Kidney (tissue), 13 donors: ENCODE measurements at regions not wholly inside any gene's neighbourhood (a gene's known extent, or its start where the extent isn't known, plus 50 kb on each side); places are given as distances from the start of the nearest gene placed in this dataset.

Experiments
- DNase-seq, 5 donors: peaks; one replicate each; pipeline ENCODE4 v3.0.0-alpha.2; 2013 to 2020
- FAIRE-seq: peaks from 2 replicates; lab custom pipeline; 2012; peaks lifted over from hg19 to GRCh38; lab: Jason Lieb, UNC
- H3K27ac ChIP-seq, 2 donors: one replicate each; pipeline ENCODE4 v1.7.0; 2013; ENCODE audit warnings: low read depth in 2 of 2, low read length in 2 of 2, inconsistent platforms in 1 of 2
- H3K27me3 ChIP-seq: one replicate; pipeline ENCODE4 v1.7.1; 2013; ENCODE audit warnings: low read length, inconsistent platforms; ENCODE audit not compliant: control insufficient read depth, insufficient read depth
- H3K36me3 ChIP-seq, 3 donors: one replicate each; pipeline versions ENCODE4 v1.7.0 to v1.7.1; 2013; ENCODE audit warnings: low read length in 3 of 3, control low read depth in 1 of 3, inconsistent platforms in 1 of 3; ENCODE audit not compliant: insufficient read depth in 3 of 3, control insufficient read depth in 2 of 3
- H3K4me1 ChIP-seq, 3 donors: one replicate each; pipeline versions ENCODE4 v1.7.0 to v1.7.1; 2013; ENCODE audit warnings: low read length in 3 of 3, inconsistent platforms in 1 of 3, low read depth in 1 of 3; ENCODE audit not compliant: control insufficient read depth in 2 of 3, insufficient read depth in 2 of 3
- H3K4me3 ChIP-seq, 3 donors: one replicate each; pipeline versions ENCODE4 v1.7.0 to v1.8.1; 2013; ENCODE audit warnings: low read length in 3 of 3, control low read depth in 1 of 3, inconsistent platforms in 1 of 3
- H3K9ac ChIP-seq, 3 donors: one replicate each; pipeline versions ENCODE4 v1.7.0 to v1.7.1; 2013; ENCODE audit warnings: low read length in 3 of 3, control low read depth in 1 of 3, inconsistent platforms in 1 of 3
- H3K9me3 ChIP-seq, 3 donors: one replicate each; pipeline versions ENCODE4 v1.7.0 to v1.7.1; 2013; ENCODE audit warnings: low read length in 3 of 3, control low read depth in 1 of 3, inconsistent platforms in 1 of 3; ENCODE audit not compliant: control insufficient read depth in 2 of 3, insufficient read depth in 1 of 3
- CTCF ChIP-seq: IDR thresholded peaks from 3 replicates; pipeline ENCODE4 v1.5.1; 2012; ENCODE audit warnings: mild to moderate bottlenecking, moderate library complexity, borderline replicate concordance; ENCODE audit not compliant: insufficient read depth; ENCODE audit errors: extremely low read depth
- intact Hi-C: fragments of 100-400 bp; cut with DNase I; formaldehyde crosslinking; loops from one replicate; pipeline ENCODE4 v1.11.1; 2022
- donor health status: control.
- donor health status: control.
- donor health status: control.
- donor health status: control.
- donor health status: control.
- donor health status: DM: yes; HTN: yes; CAD: no.
- donor health status: Normal renal cell carcinoma (clear cell type).

- DNase-seq (no peak), FAIRE-seq (no peak)
- Histone ChIP-seq H3K9me3 (no peaks in the 10 kb centered on the region), H3K27me3 (no peaks in the 10 kb centered on the region), H3K36me3 (no peaks in the 10 kb centered on the region), H3K9ac (no peak overlapping the region), H3K4me3 (no peak overlapping the region), H3K27ac (no peak overlapping the region), H3K4me1 (no peaks in the 10 kb centered on the region)
- intact Hi-C loops: no loop called here
- TF ChIP-seq CTCF: no peak
Measured at GRCh38 chr1:112335351-112335750, 60.7 kb upstream of the CTTNBP2NL start.

DNA sequence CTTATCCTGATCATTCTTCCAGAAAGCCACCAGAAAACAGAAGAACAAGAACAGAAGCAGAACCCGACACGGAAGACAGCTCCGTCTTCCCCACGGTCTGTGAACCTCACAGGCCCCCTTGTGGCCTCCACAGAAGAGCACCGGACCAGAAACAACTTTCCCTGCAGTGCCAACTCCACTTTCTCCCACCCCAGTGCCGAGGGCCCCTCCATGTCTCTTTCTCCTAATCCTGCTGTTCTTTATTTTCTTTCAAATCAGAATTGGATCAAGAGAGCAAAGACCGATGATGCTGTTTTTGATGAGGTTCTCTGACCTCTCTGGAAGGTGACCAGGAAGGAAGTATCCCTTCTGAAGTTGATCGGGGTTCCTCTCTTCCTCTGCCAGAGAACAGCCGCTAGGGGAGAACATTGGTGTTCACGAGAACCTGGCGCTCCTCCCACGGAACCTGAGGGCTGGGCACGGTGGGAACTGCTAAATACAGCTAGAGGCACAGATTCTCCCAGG lies 58.9 kb upstream of the CTTNBP2NL start:
- Histone ChIP-seq H3K36me3 (no peaks in the 10 kb centered on the region), H3K27me3 (no peaks in the 10 kb centered on the region), H3K4me1 (no peaks in the 10 kb centered on the region), H3K9ac (no peak overlapping the region), H3K27ac (no peak overlapping the region), H3K4me3 (no peak overlapping the region), H3K9me3 (no peaks in the 10 kb centered on the region)
- intact Hi-C loops: no loop called here
- peak in 1 of 5 donors; percentile 39 for DNase-seq
- peak; percentile 40 for TF ChIP-seq CTCF
- no peak for FAIRE-seq

DNA sequence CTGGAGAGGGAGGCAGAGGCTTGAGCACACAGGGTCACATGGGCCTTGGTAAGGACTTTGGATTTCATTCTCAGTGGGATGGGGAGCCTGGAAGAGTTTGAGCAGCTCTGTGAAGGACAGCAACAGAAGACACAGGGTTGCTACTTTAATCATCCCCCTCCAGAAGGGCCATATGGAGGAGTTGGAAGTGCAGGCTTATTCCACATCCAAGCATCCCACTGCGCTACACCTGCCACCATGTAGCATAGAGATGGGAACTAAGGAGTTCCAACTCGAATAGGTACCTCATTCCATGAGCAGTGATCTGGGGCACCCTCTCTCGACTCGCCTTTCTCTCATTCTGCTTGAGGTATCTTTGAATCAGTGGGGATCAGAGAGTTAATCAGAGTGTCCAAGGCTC lies 54.0 kb upstream of the CTTNBP2NL start:
- no peak for TF ChIP-seq CTCF
- Histone ChIP-seq H3K4me1 (no peaks in the 10 kb centered on the region), H3K27ac (no peak overlapping the region), H3K36me3 (no peaks in the 10 kb centered on the region), H3K9me3 (no peaks in the 10 kb centered on the region), H3K9ac (no peak overlapping the region), H3K27me3 (no peaks in the 10 kb centered on the region), H3K4me3 (no peak overlapping the region)
- DNase-seq (no peak), FAIRE-seq (no peak)
- intact Hi-C loops: no loop called here

GRCh38 chr1:112342558-112342957 lies 53.5 kb upstream of the CTTNBP2NL start:
- no peaks in the 10 kb centered on the region for H3K9me3 ChIP-seq
- H3K4me3 ChIP-seq: no peak overlapping the region
- H3K36me3 ChIP-seq: no peaks in the 10 kb centered on the region
- no peak overlapping the region for H3K9ac ChIP-seq
- TF ChIP-seq CTCF: no peak
- FAIRE-seq (no peak), DNase-seq (peak in 1 of 5 donors; percentile 35)
- no peak overlapping the region for H3K27ac ChIP-seq
- intact Hi-C loops: no loop called here
- H3K27me3 ChIP-seq: no peaks in the 10 kb centered on the region
- no peaks in the 10 kb centered on the region for H3K4me1 ChIP-seq
